Gastroesophageal sphincter (tissue), 4 donors: ENCODE measurements at regions not wholly inside any gene's neighbourhood (a gene's known extent, or its start where the extent isn't known, plus 50 kb on each side); places are given as distances from the start of the nearest gene placed in this dataset.

Experiments used
- ATAC-seq: fragments of 150-250 bp; one replicate; pipeline ENCODE4 v1.9.1; 2016; ENCODE audit warnings: mild to moderate bottlenecking, moderate library complexity
- H3K27ac ChIP-seq, 4 donors: fragments of 200-600 bp; sonication (generic) in 3 of 4; 1 replicate in 3 of 4; 2 replicates in 1 of 4; pipeline ENCODE4 v1.5.1; 2016 to 2019
- H3K27me3 ChIP-seq: fragments of 200-600 bp; sonication (generic); one replicate; pipeline ENCODE4 v1.5.1; 2019
- H3K36me3 ChIP-seq, 2 donors: fragments of 200-600 bp; sonication (generic); one replicate each; pipeline ENCODE4 v1.5.1; 2019; ENCODE audit warnings: control low read depth in 1 of 2
- H3K4me1 ChIP-seq, 3 donors: fragments of 200-600 bp; sonication (generic); 1 replicate in 2 of 3; 2 replicates in 1 of 3; pipeline ENCODE4 v1.5.1; 2016 to 2019; ENCODE audit warnings: control low read depth in 2 of 3
- H3K4me3 ChIP-seq, 2 donors: fragments of 200-600 bp; sonication (generic); one replicate each; pipeline ENCODE4 v1.5.1; 2019; ENCODE audit warnings: mild to moderate bottlenecking in 1 of 2, moderate library complexity in 1 of 2
- H3K9me3 ChIP-seq, 3 donors: fragments of 200-600 bp; sonication (generic); one replicate each; pipeline ENCODE4 v1.5.1; 2017 to 2019; ENCODE audit warnings: control low read depth in 2 of 3
- CTCF ChIP-seq, 4 experiments: fragments of 200-600 bp in 2 of 4; fragments of 450-650 bp in 2 of 4; sonication (generic) in 1 of 4; IDR thresholded peaks; one replicate each; pipeline ENCODE4 v1.5.1; 2017 to 2019; ENCODE audit warnings: antibody characterized with exemption in 4 of 4, mild to moderate bottlenecking in 2 of 4, moderate library complexity in 2 of 4
- EP300 ChIP-seq: sonication (generic); formaldehyde crosslinking; IDR thresholded peaks from one replicate; pipeline ENCODE4 v1.6.1; 2017; ENCODE audit warnings: antibody characterized with exemption, mild to moderate bottlenecking
- POLR2A ChIP-seq, 2 donors: fragments of 450-650 bp; IDR thresholded peaks; one replicate each; pipeline ENCODE4 v1.6.1; 2017; ENCODE audit warnings: antibody characterized with exemption in 2 of 2, mild to moderate bottlenecking in 2 of 2, moderate library complexity in 1 of 2
- POLR2AphosphoS5 ChIP-seq: sonication (generic); formaldehyde crosslinking; IDR thresholded peaks from one replicate; pipeline ENCODE4 v1.6.1; 2017; ENCODE audit warnings: antibody characterized with exemption
- WGBS, 2 donors: methylation state at CpG; one replicate each; pipeline ENCODE4 v1.1.5; 2018; ENCODE audit warnings: low coverage in 1 of 2; 5-methylcytosine and 5-hydroxymethylcytosine counted together

DNA sequence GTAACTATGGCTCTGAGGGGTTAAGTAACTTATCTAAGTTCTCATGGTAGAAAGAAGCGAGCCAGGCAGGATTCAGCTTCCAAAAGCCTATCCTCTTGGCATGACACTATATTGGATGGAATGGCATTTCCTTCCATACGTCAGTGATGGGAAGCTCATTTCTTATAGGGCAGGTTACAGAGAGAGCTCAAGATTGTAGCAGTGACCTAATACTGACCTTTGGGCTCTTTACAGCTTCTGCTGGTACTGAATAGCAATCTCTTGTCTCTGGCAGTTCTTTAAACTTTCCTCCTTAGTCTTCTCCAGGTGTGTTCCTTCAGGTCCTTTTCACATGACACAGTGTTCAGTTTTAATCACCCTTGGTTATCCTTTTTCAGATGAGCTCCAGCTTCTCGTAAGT, 133.0 kb downstream of the HRH4 start:
- H3K9me3 ChIP-seq: no peaks in the 10 kb centered on the region
- no peak overlapping the region for H3K4me3 ChIP-seq
- ATAC-seq: no peak
- WGBS, 2 donors: 73 to 79% methylated on average over 2 to 3 of the region's 3 CpGs
- H3K4me1 ChIP-seq: no peaks in the 10 kb centered on the region
- H3K27ac ChIP-seq: no peak overlapping the region
- peaks cover 11% of the 10 kb centered on the region for H3K27me3 ChIP-seq
- no peaks in the 10 kb centered on the region for H3K36me3 ChIP-seq
- no peak for TF ChIP-seq POLR2AphosphoS5

DNA sequence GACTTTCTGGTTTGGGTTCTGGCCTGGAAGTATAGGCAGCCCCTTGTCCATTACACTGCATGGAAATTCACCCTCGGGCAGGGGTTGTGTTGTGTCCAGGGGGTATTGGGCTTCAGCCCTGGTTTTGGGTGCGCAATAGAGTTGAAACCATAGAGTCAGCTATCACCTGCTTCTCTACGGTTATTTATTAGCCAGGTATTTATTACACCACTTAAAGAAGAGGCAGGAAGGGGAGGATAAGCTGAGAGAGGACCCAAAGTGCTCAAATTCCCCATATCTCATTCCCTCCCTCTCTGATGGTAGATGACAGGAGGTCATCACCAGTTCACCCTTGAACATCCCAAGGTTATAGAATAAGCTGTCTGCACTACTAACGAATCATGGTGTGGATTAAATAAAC, 133.4 kb downstream of the HRH4 start:
- TF ChIP-seq CTCF (IDR thresholded peaks at IDR 0.05) (no peak), POLR2AphosphoS5 (no peak), EP300 (no peak), POLR2A (IDR thresholded peaks at IDR 0.05) (no peak)
- Histone ChIP-seq H3K4me1 (no peaks in the 10 kb centered on the region), H3K27me3 (peaks cover 6% of the 10 kb centered on the region), H3K4me3 (no peak overlapping the region), H3K27ac (no peak overlapping the region), H3K9me3 (no peaks in the 10 kb centered on the region), H3K36me3 (no peaks in the 10 kb centered on the region)
- 70 to 96% methylated on average over 1 to 4 of the region's 4 CpGs for WGBS, 2 donors
- ATAC-seq: no peak

GRCh38 chr18:24595561-24596031, 135.2 kb downstream of the HRH4 start:
- 42 to 77% methylated on average over 2 to 6 of the region's 12 CpGs for WGBS, 2 donors
- H3K27ac ChIP-seq: no peak overlapping the region
- no peak overlapping the region for H3K4me3 ChIP-seq
- TF ChIP-seq POLR2AphosphoS5: no peak
- H3K9me3 ChIP-seq: no peaks in the 10 kb centered on the region
- H3K36me3 ChIP-seq: no peaks in the 10 kb centered on the region
- H3K4me1 ChIP-seq: no peaks in the 10 kb centered on the region
- ATAC-seq: no peak
- peaks cover 5% of the 10 kb centered on the region for H3K27me3 ChIP-seq

DNA sequence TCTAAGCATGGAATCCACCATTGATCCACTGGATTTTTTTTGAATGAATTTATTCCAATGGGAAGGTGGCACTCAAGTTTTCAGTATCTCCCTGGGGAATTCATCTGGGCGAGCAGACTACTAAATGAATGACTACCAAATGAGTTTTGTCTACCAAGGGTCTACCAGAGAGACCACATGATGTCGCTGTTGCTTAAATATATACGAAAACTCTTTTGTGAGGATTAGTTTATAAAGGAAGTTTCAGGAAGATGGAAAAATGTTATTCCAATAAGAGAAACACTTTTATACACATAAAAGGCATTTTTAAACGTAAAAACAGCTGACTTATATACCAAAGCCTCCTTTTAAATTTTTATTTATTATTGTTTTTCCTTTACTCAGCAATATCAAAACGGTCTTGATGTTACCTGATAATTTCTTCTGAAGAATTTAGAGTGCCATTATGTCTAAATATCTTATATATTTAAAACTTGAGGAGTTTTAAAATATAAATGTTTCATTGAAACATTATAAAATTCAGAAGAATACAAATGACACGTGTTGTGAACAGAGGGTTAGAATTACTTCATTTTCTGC, 139.7 kb downstream of the HRH4 start:
- no peak overlapping the region for H3K4me3 ChIP-seq
- H3K4me1 ChIP-seq: no peaks in the 10 kb centered on the region
- TF ChIP-seq POLR2A (IDR thresholded peaks at IDR 0.05): no peak
- TF ChIP-seq CTCF (IDR thresholded peaks at IDR 0.05): peak in 3 of 4 experiments; percentile 10 to 54 (median 48)
- H3K27me3 ChIP-seq: no peaks in the 10 kb centered on the region
- WGBS, 2 donors: 17 to 22% methylated on average over 6 of the region's 6 CpGs
- H3K9me3 ChIP-seq: no peaks in the 10 kb centered on the region
- H3K27ac ChIP-seq: no peak overlapping the region
- H3K36me3 ChIP-seq: no peaks in the 10 kb centered on the region
- ATAC-seq: no peak

- no peak for ATAC-seq
- H3K36me3 ChIP-seq: no peaks in the 10 kb centered on the region
- WGBS, 2 donors: 80% methylated on average over 1 of the region's 1 CpG; no CpG with 5 or more reads in 1 of the 2 donors
- H3K9me3 ChIP-seq: no peaks in the 10 kb centered on the region
- H3K4me3 ChIP-seq: no peak overlapping the region
- no peak overlapping the region for H3K27ac ChIP-seq
- H3K27me3 ChIP-seq: no peaks in the 10 kb centered on the region
- TF ChIP-seq CTCF (IDR thresholded peaks at IDR 0.05) (no peak), EP300 (no peak), POLR2AphosphoS5 (no peak), POLR2A (IDR thresholded peaks at IDR 0.05) (no peak)
- H3K4me1 ChIP-seq: no peaks in the 10 kb centered on the region
Measured at GRCh38 chr18:24601585-24601984, 141.1 kb downstream of the HRH4 start.

GRCh38 chr18:24602201-24602600, 141.8 kb downstream of the HRH4 start:
- Histone ChIP-seq H3K9me3 (no peaks in the 10 kb centered on the region), H3K27me3 (no peaks in the 10 kb centered on the region), H3K36me3 (no peaks in the 10 kb centered on the region), H3K4me1 (no peaks in the 10 kb centered on the region), H3K27ac (no peak overlapping the region), H3K4me3 (no peak overlapping the region)
- 54 to 91% methylated on average over 3 to 4 of the region's 4 CpGs for WGBS, 2 donors
- TF ChIP-seq POLR2A (IDR thresholded peaks at IDR 0.05) (no peak), CTCF (IDR thresholded peaks at IDR 0.05) (no peak), POLR2AphosphoS5 (no peak), EP300 (no peak)
- ATAC-seq: no peak
